Right atrium auricular region (tissue), 2 donors: ENCODE measurements at regions not wholly inside any gene's neighbourhood (a gene's known extent, or its start where the extent isn't known, plus 50 kb on each side); places are given as distances from the start of the nearest gene placed in this dataset.

Experiments
- DNase-seq: peaks from one replicate; pipeline ENCODE4 v3.0.0-alpha.2; 2019; ENCODE audit warnings: low spot score
- H3K27ac ChIP-seq, 2 donors: fragments of 200-600 bp; sonication (generic); 1 replicate in 1 of 2; 2 replicates in 1 of 2; pipeline ENCODE4 v1.5.1; 2016 to 2019
- H3K27me3 ChIP-seq, 2 donors: fragments of 200-600 bp; sonication (generic); one replicate each; pipeline versions ENCODE4 v1.5.1 to v1.6.0; 2017 to 2019
- H3K36me3 ChIP-seq: fragments of 200-600 bp; sonication (generic); one replicate; pipeline ENCODE4 v1.5.1; 2016
- H3K4me1 ChIP-seq, 2 donors: fragments of 200-600 bp; sonication (generic); one replicate each; pipeline versions ENCODE4 v1.5.1 to v1.6.0; 2017 to 2019
- H3K4me3 ChIP-seq, 2 donors: fragments of 200-600 bp; sonication (generic); 1 replicate in 1 of 2; 2 replicates in 1 of 2; pipeline ENCODE4 v1.5.1; 2017 to 2019; ENCODE audit warnings: mild to moderate bottlenecking in 1 of 2, moderate library complexity in 1 of 2
- H3K9me3 ChIP-seq, 2 donors: fragments of 200-600 bp; sonication (generic); one replicate each; pipeline ENCODE4 v1.5.1; 2019
- TF ChIP-seq, protein P1 (sequence below), 2 donors: fragments of 200-600 bp; sonication (generic); IDR thresholded peaks; one replicate each; pipeline ENCODE4 v1.5.1; 2019; ENCODE audit warnings: antibody characterized with exemption in 2 of 2

- TF ChIP-seq, protein P1, sequence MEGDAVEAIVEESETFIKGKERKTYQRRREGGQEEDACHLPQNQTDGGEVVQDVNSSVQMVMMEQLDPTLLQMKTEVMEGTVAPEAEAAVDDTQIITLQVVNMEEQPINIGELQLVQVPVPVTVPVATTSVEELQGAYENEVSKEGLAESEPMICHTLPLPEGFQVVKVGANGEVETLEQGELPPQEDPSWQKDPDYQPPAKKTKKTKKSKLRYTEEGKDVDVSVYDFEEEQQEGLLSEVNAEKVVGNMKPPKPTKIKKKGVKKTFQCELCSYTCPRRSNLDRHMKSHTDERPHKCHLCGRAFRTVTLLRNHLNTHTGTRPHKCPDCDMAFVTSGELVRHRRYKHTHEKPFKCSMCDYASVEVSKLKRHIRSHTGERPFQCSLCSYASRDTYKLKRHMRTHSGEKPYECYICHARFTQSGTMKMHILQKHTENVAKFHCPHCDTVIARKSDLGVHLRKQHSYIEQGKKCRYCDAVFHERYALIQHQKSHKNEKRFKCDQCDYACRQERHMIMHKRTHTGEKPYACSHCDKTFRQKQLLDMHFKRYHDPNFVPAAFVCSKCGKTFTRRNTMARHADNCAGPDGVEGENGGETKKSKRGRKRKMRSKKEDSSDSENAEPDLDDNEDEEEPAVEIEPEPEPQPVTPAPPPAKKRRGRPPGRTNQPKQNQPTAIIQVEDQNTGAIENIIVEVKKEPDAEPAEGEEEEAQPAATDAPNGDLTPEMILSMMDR (IDR thresholded peaks at IDR 0.05): no peak
- no peak for DNase-seq
- H3K9me3 ChIP-seq: peaks cover 0 to 21% of the 10 kb centered on the region in 2 donors
- H3K4me1 ChIP-seq: peaks cover 0 to 2% of the 10 kb centered on the region in 2 donors
- no peaks in the 10 kb centered on the region for H3K36me3 ChIP-seq
- H3K4me3 ChIP-seq: no peak overlapping the region
- H3K27ac ChIP-seq: no peak overlapping the region
- H3K27me3 ChIP-seq: no peaks in the 10 kb centered on the region
Observed at GRCh38 chr1:82491301-82492048, 690.7 kb downstream of the ADGRL2 start.

DNA sequence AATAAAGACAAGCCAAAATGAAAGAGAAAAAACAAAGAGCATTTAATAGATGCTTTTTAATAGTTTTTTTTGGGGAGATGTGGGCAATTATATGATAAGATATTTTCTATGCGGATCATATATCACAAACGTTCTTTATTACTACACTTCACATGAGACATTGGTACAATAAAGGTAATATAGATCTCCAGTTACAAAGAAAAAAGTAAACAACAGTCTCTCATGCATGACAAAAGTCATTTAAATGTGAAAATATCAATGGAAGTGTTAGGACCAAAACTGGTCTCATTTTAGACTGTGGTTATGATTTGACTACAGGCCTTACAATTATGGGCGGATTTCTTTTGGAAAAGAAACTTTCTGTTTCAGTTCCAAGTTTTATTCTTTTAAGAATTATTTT, 687.0 kb downstream of the ADGRL2 start:
- TF ChIP-seq, protein P1 (IDR thresholded peaks at IDR 0.05): no peak
- DNase-seq: no peak
- H3K27ac ChIP-seq: no peak overlapping the region

DNA sequence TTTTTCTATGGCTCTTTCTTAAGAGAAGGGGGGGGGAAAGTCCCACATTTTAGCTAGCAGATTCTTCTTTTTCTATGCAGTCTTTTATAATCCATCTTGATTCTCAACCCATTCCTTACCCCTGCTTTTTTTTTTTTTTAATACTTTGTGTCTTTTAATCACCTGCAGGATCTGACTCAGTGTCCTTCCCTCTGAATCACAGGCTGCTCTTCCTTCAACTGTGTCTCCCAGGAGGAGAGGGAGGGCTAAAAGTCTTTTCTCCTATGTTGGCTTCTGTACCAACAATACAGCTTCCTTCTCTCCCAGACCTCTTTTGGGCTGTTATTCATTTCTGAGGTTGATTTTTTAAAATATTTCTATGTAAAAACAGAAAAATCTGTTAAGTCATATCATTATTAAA, 686.2 kb downstream of the ADGRL2 start:
- H3K4me1 ChIP-seq: peaks cover 0 to 12% of the 10 kb centered on the region in 2 donors
- no peaks in the 10 kb centered on the region for H3K27me3 ChIP-seq
- TF ChIP-seq, protein P1 (IDR thresholded peaks at IDR 0.05): no peak
- H3K27ac ChIP-seq: no peak overlapping the region
- DNase-seq: no peak
- no peak overlapping the region for H3K4me3 ChIP-seq
- no peaks in the 10 kb centered on the region for H3K36me3 ChIP-seq
- H3K9me3 ChIP-seq: no peaks in the 10 kb centered on the region

More for the DNA sequence above, 687.0 kb downstream of the ADGRL2 start:
- peaks cover 0 to 12% of the 10 kb centered on the region in 2 donors for H3K4me1 ChIP-seq
- H3K36me3 ChIP-seq: no peaks in the 10 kb centered on the region
- no peak overlapping the region for H3K4me3 ChIP-seq
- H3K27me3 ChIP-seq: no peaks in the 10 kb centered on the region
- H3K9me3 ChIP-seq: no peaks in the 10 kb centered on the region

DNA sequence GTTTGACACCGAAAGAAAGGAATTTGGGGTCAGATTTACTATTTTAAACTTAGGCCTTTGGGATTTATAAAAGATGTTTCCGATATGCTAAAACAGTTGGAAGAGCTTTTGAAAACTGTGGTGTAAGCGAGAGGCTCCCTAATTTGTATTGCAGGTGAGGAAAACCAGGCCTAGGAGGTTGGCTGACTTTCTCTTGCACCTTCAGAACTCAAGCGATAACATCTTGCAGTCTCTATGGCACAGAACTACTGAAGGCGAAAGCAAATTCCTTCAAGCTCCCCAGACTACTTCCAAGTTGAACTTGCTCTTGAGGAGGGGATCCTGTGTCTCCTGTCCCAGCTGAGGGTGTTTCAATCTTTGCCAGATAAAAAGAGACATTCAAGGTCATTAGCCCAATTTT, 685.7 kb downstream of the ADGRL2 start:
- no peak overlapping the region for H3K27ac ChIP-seq
- TF ChIP-seq, protein P1 (IDR thresholded peaks at IDR 0.05): no peak
- no peaks in the 10 kb centered on the region for H3K9me3 ChIP-seq
- no peaks in the 10 kb centered on the region for H3K36me3 ChIP-seq
- H3K4me3 ChIP-seq: no peak overlapping the region
- DNase-seq: no peak
- H3K27me3 ChIP-seq: no peaks in the 10 kb centered on the region
- peaks cover 0 to 12% of the 10 kb centered on the region in 2 donors for H3K4me1 ChIP-seq

DNA sequence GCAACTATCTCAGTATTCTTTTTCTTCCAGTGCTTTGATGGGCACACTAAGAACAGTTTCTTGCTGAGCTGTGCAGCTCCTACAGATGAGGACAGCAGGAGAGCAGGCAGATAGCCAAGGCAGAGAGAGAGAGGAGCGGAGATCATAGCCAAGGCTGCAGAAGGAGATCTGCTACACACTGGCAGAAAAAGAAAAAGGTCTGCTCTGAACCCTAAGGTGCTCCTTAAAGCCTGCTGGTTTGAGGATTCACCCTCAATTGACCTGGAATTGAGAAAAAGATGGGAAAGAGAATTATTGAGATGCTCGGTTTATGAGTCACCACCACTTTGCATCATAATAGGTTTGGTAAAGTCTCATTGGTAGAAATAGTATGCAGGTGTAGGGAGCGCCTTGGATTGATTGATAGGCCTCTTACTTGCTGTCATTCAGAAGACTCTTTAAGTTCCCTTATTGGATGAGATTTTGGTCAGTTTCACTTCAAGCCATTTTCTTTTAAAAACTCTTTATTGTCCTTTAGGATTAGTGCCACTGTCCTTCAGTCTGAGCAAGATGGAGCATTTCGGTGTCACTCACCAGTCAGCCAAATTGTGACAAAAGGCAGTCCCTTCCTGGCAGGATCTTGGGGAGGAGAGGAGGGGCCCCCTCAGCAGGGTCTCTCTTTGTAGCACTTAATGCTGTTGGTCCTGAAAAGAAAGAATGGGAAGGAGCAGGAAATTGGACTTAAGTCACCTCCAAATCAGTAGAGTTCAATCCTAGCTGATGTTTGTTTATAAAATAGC, 685.0 kb downstream of the ADGRL2 start:
- TF ChIP-seq, protein P1 (IDR thresholded peaks at IDR 0.05): no peak
- Histone ChIP-seq H3K36me3 (no peaks in the 10 kb centered on the region), H3K9me3 (no peaks in the 10 kb centered on the region), H3K27ac (no peak overlapping the region), H3K4me1 (peaks cover 0 to 12% of the 10 kb centered on the region in 2 donors), H3K4me3 (no peak overlapping the region), H3K27me3 (no peaks in the 10 kb centered on the region)
- DNase-seq: no peak
